ENCODE measurements at regions not wholly inside any gene's neighbourhood (a gene's known extent, or its start where the extent isn't known, plus 50 kb on each side); places are given as distances from the start of the nearest gene placed in this dataset.

- H3K9me3 ChIP-seq (ENCODE audit: control insufficient read depth, low read length, poor library complexity, severe bottlenecking), result no peaks in the 10 kb centered on the region
- H3K27ac Mint-ChIP-seq, result no peak overlapping the region
- no peaks in the 10 kb centered on the region for H3K27me3 Mint-ChIP-seq
- no peaks in the 10 kb centered on the region for H3K4me1 Mint-ChIP-seq
- ATAC-seq (no peak), DNase-seq (no peak)
- H3K36me3 Mint-ChIP-seq (ENCODE audit: low read depth), result no peaks in the 10 kb centered on the region
- no peak overlapping the region for H3K4me3 Mint-ChIP-seq
Observed at GRCh38 chr6:91487696-91488392, 901.0 kb upstream of the MAP3K7 start.

GRCh38 chr6:91486200-91486599, 899.3 kb upstream of the MAP3K7 start:
- no peaks in the 10 kb centered on the region for H3K9me3 ChIP-seq (ENCODE audit: control insufficient read depth, low read length, poor library complexity, severe bottlenecking)
- no peak for DNase-seq
- H3K4me1 Mint-ChIP-seq, result no peaks in the 10 kb centered on the region
- no peaks in the 10 kb centered on the region for H3K36me3 Mint-ChIP-seq (ENCODE audit: low read depth)
- no peak overlapping the region for H3K4me3 Mint-ChIP-seq
- H3K27me3 Mint-ChIP-seq, result no peaks in the 10 kb centered on the region
- no peak overlapping the region for H3K27ac Mint-ChIP-seq
- no peak for ATAC-seq

DNA sequence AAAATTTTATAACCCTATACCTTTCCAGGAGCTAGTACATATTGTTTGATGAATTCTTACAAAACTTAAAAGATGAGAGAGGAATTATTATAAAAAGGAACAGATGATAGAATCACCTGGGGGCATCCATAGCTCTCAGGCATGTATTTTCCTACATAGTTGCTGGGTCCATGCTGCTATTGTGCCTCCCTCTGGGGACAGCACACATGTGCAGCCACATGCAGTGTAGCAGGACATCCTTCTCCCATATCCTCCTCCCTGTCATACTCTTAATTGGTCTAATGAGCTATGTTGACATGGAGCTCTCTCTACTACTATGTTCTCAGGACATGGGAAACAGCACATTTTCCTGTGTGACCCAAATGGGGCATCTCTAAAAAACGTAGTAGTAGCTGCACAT, 898.2 kb upstream of the MAP3K7 start:
- Mint-ChIP-seq H3K27me3 (no peaks in the 10 kb centered on the region), H3K36me3 (ENCODE audit: low read depth) (no peaks in the 10 kb centered on the region), H3K4me3 (no peak overlapping the region), H3K4me1 (no peaks in the 10 kb centered on the region), H3K27ac (no peak overlapping the region)
- ATAC-seq, result no peak
- no peaks in the 10 kb centered on the region for H3K9me3 ChIP-seq (ENCODE audit: control insufficient read depth, low read length, poor library complexity, severe bottlenecking)
- no peak for DNase-seq

- Mint-ChIP-seq H3K27me3 (no peaks in the 10 kb centered on the region), H3K27ac (no peak overlapping the region), H3K36me3 (ENCODE audit: low read depth) (no peaks in the 10 kb centered on the region), H3K4me1 (no peaks in the 10 kb centered on the region), H3K4me3 (no peak overlapping the region)
- H3K9me3 ChIP-seq (ENCODE audit: control insufficient read depth, low read length, poor library complexity, severe bottlenecking), result no peaks in the 10 kb centered on the region
- no peak for DNase-seq
- no peak for ATAC-seq
Observed at GRCh38 chr6:91483415-91484105, 896.7 kb upstream of the MAP3K7 start.

DNA sequence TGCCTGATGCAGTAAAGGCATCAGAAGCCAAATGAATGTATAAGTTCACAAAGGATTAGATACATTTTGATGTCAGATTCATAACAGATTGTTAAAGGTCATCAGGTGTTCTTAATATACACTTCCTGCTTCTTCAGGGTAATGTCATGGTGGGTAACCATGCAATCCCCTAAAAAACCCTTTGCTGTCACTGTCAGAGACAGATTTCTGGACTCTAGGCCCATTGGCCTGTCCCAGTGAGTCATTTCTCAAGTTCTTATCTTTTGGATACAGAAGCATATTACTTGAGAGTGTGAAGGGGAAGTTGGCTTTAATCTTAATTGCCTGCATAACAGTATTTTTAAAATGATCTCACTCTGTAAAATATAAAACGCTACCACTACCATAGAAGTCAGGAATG, 895.6 kb upstream of the MAP3K7 start:
- DNase-seq (no peak), ATAC-seq (no peak)
- Mint-ChIP-seq H3K36me3 (ENCODE audit: low read depth) (no peaks in the 10 kb centered on the region), H3K27ac (no peak overlapping the region), H3K27me3 (no peaks in the 10 kb centered on the region), H3K4me1 (no peaks in the 10 kb centered on the region), H3K4me3 (no peak overlapping the region)
- no peaks in the 10 kb centered on the region for H3K9me3 ChIP-seq (ENCODE audit: control insufficient read depth, low read length, poor library complexity, severe bottlenecking)

- H3K36me3 Mint-ChIP-seq (ENCODE audit: low read depth), result no peaks in the 10 kb centered on the region
- no peaks in the 10 kb centered on the region for H3K4me1 Mint-ChIP-seq
- no peaks in the 10 kb centered on the region for H3K27me3 Mint-ChIP-seq
- ATAC-seq (no peak), DNase-seq (no peak)
- H3K4me3 Mint-ChIP-seq, result no peak overlapping the region
- no peak overlapping the region for H3K27ac Mint-ChIP-seq
- H3K9me3 ChIP-seq (ENCODE audit: control insufficient read depth, low read length, poor library complexity, severe bottlenecking), result no peaks in the 10 kb centered on the region
Observed at GRCh38 chr6:91480402-91480801, 893.5 kb upstream of the MAP3K7 start.

- no peaks in the 10 kb centered on the region for H3K9me3 ChIP-seq (ENCODE audit: control insufficient read depth, low read length, poor library complexity, severe bottlenecking)
- Mint-ChIP-seq H3K36me3 (ENCODE audit: low read depth) (no peaks in the 10 kb centered on the region), H3K4me3 (no peak overlapping the region), H3K27me3 (no peaks in the 10 kb centered on the region), H3K27ac (no peak overlapping the region), H3K4me1 (no peaks in the 10 kb centered on the region)
- DNase-seq (no peak), ATAC-seq (no peak)
Observed at GRCh38 chr6:91477688-91478087, 890.8 kb upstream of the MAP3K7 start.

GRCh38 chr6:91476000-91476399, 889.1 kb upstream of the MAP3K7 start:
- Mint-ChIP-seq H3K27me3 (no peaks in the 10 kb centered on the region), H3K36me3 (ENCODE audit: low read depth) (no peaks in the 10 kb centered on the region), H3K27ac (no peak overlapping the region), H3K4me3 (no peak overlapping the region), H3K4me1 (no peaks in the 10 kb centered on the region)
- DNase-seq, result no peak
- ATAC-seq, result no peak
- no peaks in the 10 kb centered on the region for H3K9me3 ChIP-seq (ENCODE audit: control insufficient read depth, low read length, poor library complexity, severe bottlenecking)

DNA sequence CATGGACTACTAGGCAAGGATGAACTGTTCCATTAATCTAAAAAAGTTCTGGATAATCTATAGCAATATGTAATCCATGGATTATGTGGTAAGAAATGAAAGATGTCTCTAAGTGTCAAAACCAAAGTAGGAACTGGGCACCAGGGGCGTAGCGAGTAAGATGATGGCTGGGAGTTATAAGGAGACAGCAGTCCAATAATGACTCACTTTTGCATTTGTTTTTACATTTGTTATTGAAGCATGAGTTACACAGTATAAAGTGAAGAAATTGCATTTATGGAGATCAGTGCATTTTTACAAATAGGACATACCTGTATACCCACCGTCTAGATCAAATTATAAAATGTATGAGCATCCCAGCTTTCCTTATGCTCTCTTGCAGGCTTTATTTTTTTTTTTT, 878.5 kb upstream of the MAP3K7 start:
- DNase-seq, result no peak
- H3K4me3 Mint-ChIP-seq, result no peak overlapping the region
- ATAC-seq, result no peak
- no peaks in the 10 kb centered on the region for H3K36me3 Mint-ChIP-seq (ENCODE audit: low read depth)
- no peaks in the 10 kb centered on the region for H3K4me1 Mint-ChIP-seq
- H3K27ac Mint-ChIP-seq, result no peak overlapping the region
- H3K27me3 Mint-ChIP-seq, result no peaks in the 10 kb centered on the region
- no peaks in the 10 kb centered on the region for H3K9me3 ChIP-seq (ENCODE audit: control insufficient read depth, low read length, poor library complexity, severe bottlenecking)

GRCh38 chr6:91464718-91465117, 877.8 kb upstream of the MAP3K7 start:
- H3K4me3 Mint-ChIP-seq, result no peak overlapping the region
- no peaks in the 10 kb centered on the region for H3K36me3 Mint-ChIP-seq (ENCODE audit: low read depth)
- no peak for ATAC-seq
- H3K27me3 Mint-ChIP-seq, result no peaks in the 10 kb centered on the region
- H3K27ac Mint-ChIP-seq, result no peak overlapping the region
- H3K4me1 Mint-ChIP-seq, result no peaks in the 10 kb centered on the region
- H3K9me3 ChIP-seq (ENCODE audit: control insufficient read depth, low read length, poor library complexity, severe bottlenecking), result no peaks in the 10 kb centered on the region
- DNase-seq, result no peak

GRCh38 chr6:91464201-91464600, 877.3 kb upstream of the MAP3K7 start:
- Mint-ChIP-seq H3K27me3 (no peaks in the 10 kb centered on the region), H3K27ac (no peak overlapping the region), H3K4me3 (no peak overlapping the region), H3K4me1 (no peaks in the 10 kb centered on the region), H3K36me3 (ENCODE audit: low read depth) (no peaks in the 10 kb centered on the region)
- DNase-seq, result no peak
- H3K9me3 ChIP-seq (ENCODE audit: control insufficient read depth, low read length, poor library complexity, severe bottlenecking), result no peaks in the 10 kb centered on the region
- ATAC-seq, result no peak

- H3K9me3 ChIP-seq (ENCODE audit: control insufficient read depth, low read length, poor library complexity, severe bottlenecking), result no peaks in the 10 kb centered on the region
- H3K4me3 Mint-ChIP-seq, result no peak overlapping the region
- H3K4me1 Mint-ChIP-seq, result no peaks in the 10 kb centered on the region
- H3K36me3 Mint-ChIP-seq (ENCODE audit: low read depth), result no peaks in the 10 kb centered on the region
- H3K27me3 Mint-ChIP-seq, result no peaks in the 10 kb centered on the region
- H3K27ac Mint-ChIP-seq, result no peak overlapping the region
- ATAC-seq (no peak), DNase-seq (no peak)
Observed at GRCh38 chr6:91462241-91462640, 875.4 kb upstream of the MAP3K7 start.

- H3K9me3 ChIP-seq (ENCODE audit: control insufficient read depth, low read length, poor library complexity, severe bottlenecking), result no peaks in the 10 kb centered on the region
- H3K36me3 Mint-ChIP-seq (ENCODE audit: low read depth), result no peaks in the 10 kb centered on the region
- no peak overlapping the region for H3K4me3 Mint-ChIP-seq
- no peak for DNase-seq
- H3K4me1 Mint-ChIP-seq, result no peaks in the 10 kb centered on the region
- no peak overlapping the region for H3K27ac Mint-ChIP-seq
- no peaks in the 10 kb centered on the region for H3K27me3 Mint-ChIP-seq
- no peak for ATAC-seq
Observed at GRCh38 chr6:91453224-91453878, 866.5 kb upstream of the MAP3K7 start.

GRCh38 chr6:91449539-91449938, 862.7 kb upstream of the MAP3K7 start:
- Mint-ChIP-seq H3K4me1 (no peaks in the 10 kb centered on the region), H3K36me3 (ENCODE audit: low read depth) (no peaks in the 10 kb centered on the region), H3K4me3 (no peak overlapping the region), H3K27me3 (no peaks in the 10 kb centered on the region), H3K27ac (no peak overlapping the region)
- no peaks in the 10 kb centered on the region for H3K9me3 ChIP-seq (ENCODE audit: control insufficient read depth, low read length, poor library complexity, severe bottlenecking)
- no peak for DNase-seq
- no peak for ATAC-seq
